B cell (primary cell): ENCODE measurements at regions not wholly inside any gene's neighbourhood (a gene's known extent, or its start where the extent isn't known, plus 50 kb on each side); places are given as distances from the start of the nearest gene placed in this dataset.

Experiments
- EZH2 ChIP-seq: IDR thresholded peaks from 2 replicates; pipeline ENCODE4 v1.6.1; 2012; ENCODE audit warnings: borderline replicate concordance, low read depth, mild to moderate bottlenecking, moderate library complexity, low read length; ENCODE audit not compliant: insufficient read depth, poor library complexity, severe bottlenecking
- TF ChIP-seq, protein P1 (sequence below): fragments of 200-600 bp; IDR thresholded peaks from one replicate; pipeline ENCODE4 v1.8.0; 2022; ENCODE audit warnings: antibody characterized with exemption, mild to moderate bottlenecking

- TF ChIP-seq, protein P1, sequence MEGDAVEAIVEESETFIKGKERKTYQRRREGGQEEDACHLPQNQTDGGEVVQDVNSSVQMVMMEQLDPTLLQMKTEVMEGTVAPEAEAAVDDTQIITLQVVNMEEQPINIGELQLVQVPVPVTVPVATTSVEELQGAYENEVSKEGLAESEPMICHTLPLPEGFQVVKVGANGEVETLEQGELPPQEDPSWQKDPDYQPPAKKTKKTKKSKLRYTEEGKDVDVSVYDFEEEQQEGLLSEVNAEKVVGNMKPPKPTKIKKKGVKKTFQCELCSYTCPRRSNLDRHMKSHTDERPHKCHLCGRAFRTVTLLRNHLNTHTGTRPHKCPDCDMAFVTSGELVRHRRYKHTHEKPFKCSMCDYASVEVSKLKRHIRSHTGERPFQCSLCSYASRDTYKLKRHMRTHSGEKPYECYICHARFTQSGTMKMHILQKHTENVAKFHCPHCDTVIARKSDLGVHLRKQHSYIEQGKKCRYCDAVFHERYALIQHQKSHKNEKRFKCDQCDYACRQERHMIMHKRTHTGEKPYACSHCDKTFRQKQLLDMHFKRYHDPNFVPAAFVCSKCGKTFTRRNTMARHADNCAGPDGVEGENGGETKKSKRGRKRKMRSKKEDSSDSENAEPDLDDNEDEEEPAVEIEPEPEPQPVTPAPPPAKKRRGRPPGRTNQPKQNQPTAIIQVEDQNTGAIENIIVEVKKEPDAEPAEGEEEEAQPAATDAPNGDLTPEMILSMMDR: no peak
- TF ChIP-seq EZH2: no peak
Observed at GRCh38 chr6:14692208-14692607, 553.7 kb upstream of the JARID2 start.
